OCI-LY1 (cell line): ENCODE measurements at regions not wholly inside any gene's neighbourhood (a gene's known extent, or its start where the extent isn't known, plus 50 kb on each side); places are given as distances from the start of the nearest gene placed in this dataset.

Experiments used
- EZH2 ChIP-seq: fragments of 200-600 bp; sonication (generic), shearing (Covaris generic); IDR thresholded peaks from 2 replicates; pipeline ENCODE4 v1.8.0; 2017; ENCODE audit warnings: borderline replicate concordance, mixed run types, mild to moderate bottlenecking, antibody characterized with exemption, low read length, moderate library complexity, mixed read lengths
- TF ChIP-seq, protein P1 (sequence below): fragments of 200-600 bp; sonication (generic), shearing (Covaris generic); IDR thresholded peaks from 2 replicates; pipeline ENCODE4 v1.5.1; 2017; ENCODE audit warnings: mild to moderate bottlenecking, antibody characterized with exemption, low read length, moderate library complexity, mixed read lengths

DNA sequence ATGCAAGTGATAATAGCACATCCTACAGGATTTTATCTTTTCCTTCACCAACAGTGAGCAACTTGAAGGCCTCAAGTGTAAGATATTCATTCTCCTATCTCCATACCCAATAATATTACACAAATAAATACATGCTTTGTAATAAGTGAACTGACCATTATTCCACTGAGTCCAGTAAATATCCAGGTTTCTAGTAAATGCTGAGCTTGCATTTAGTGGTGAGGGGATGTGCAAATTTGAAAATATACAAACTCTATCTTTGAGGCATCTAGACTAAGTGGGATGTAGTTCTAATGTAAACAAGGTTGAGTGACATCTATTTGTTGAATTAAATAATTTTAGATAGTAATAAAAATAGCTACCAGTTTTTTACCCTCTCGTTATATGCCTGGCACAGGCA, 587.6 kb upstream of the IL12A start:
- TF ChIP-seq, protein P1, sequence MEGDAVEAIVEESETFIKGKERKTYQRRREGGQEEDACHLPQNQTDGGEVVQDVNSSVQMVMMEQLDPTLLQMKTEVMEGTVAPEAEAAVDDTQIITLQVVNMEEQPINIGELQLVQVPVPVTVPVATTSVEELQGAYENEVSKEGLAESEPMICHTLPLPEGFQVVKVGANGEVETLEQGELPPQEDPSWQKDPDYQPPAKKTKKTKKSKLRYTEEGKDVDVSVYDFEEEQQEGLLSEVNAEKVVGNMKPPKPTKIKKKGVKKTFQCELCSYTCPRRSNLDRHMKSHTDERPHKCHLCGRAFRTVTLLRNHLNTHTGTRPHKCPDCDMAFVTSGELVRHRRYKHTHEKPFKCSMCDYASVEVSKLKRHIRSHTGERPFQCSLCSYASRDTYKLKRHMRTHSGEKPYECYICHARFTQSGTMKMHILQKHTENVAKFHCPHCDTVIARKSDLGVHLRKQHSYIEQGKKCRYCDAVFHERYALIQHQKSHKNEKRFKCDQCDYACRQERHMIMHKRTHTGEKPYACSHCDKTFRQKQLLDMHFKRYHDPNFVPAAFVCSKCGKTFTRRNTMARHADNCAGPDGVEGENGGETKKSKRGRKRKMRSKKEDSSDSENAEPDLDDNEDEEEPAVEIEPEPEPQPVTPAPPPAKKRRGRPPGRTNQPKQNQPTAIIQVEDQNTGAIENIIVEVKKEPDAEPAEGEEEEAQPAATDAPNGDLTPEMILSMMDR: no peak
- TF ChIP-seq EZH2: no peak
